Breast epithelium (tissue), 4 donors: ENCODE measurements at regions not wholly inside any gene's neighbourhood (a gene's known extent, or its start where the extent isn't known, plus 50 kb on each side); places are given as distances from the start of the nearest gene placed in this dataset.

Experiments
- DNase-seq, 2 donors: peaks; one replicate each; pipeline ENCODE4 v3.0.0-alpha.2; 2019; ENCODE audit warnings: low spot score in 2 of 2
- H3K27ac ChIP-seq, 2 donors: fragments of 200-600 bp; sonication (generic) in 1 of 2; one replicate each; pipeline ENCODE4 v1.5.1; 2016 to 2019; ENCODE audit warnings: mild to moderate bottlenecking in 1 of 2
- H3K27me3 ChIP-seq, 2 donors: fragments of 200-600 bp; sonication (generic) in 1 of 2; one replicate each; pipeline versions ENCODE4 v1.5.1 to v1.6.0; 2017 to 2019; ENCODE audit warnings: control low read depth in 1 of 2, mild to moderate bottlenecking in 1 of 2
- H3K36me3 ChIP-seq: fragments of 200-600 bp; one replicate; pipeline ENCODE4 v1.5.1; 2019
- H3K4me1 ChIP-seq, 2 donors: fragments of 200-600 bp; sonication (generic); one replicate each; pipeline ENCODE4 v1.5.1; 2016 to 2019; ENCODE audit warnings: control low read depth in 1 of 2
- H3K4me3 ChIP-seq, 3 donors: fragments of 200-600 bp; sonication (generic); 1 replicate in 2 of 3; 2 replicates in 1 of 3; pipeline ENCODE4 v1.5.1; 2016 to 2019; ENCODE audit warnings: mild to moderate bottlenecking in 3 of 3, moderate library complexity in 2 of 3
- H3K9me3 ChIP-seq, 2 donors: fragments of 200-600 bp; sonication (generic) in 1 of 2; one replicate each; pipeline ENCODE4 v1.5.1; 2016 to 2019; ENCODE audit warnings: control low read depth in 1 of 2
- POLR2A ChIP-seq: fragments of 450-650 bp; IDR thresholded peaks from one replicate; pipeline ENCODE4 v1.6.1; 2016; ENCODE audit warnings: antibody characterized with exemption, mild to moderate bottlenecking, moderate library complexity
- POLR2AphosphoS5 ChIP-seq, 3 donors: sonication (generic); formaldehyde crosslinking; IDR thresholded peaks; one replicate each; pipeline ENCODE4 v1.6.1; 2017; ENCODE audit warnings: antibody characterized with exemption in 3 of 3
- intact Hi-C: fragments of 100-400 bp; cut with DNase I; formaldehyde crosslinking; loops from one replicate; pipeline ENCODE4 v1.15.1; 2023; ENCODE audit warnings: low total_unique reads
- TF ChIP-seq, protein P1 (sequence below), 3 donors: fragments of 450-650 bp; IDR thresholded peaks; one replicate each; pipeline ENCODE4 v1.5.1; 2016 to 2017; ENCODE audit warnings: antibody characterized with exemption in 3 of 3, mild to moderate bottlenecking in 3 of 3, moderate library complexity in 3 of 3

DNA sequence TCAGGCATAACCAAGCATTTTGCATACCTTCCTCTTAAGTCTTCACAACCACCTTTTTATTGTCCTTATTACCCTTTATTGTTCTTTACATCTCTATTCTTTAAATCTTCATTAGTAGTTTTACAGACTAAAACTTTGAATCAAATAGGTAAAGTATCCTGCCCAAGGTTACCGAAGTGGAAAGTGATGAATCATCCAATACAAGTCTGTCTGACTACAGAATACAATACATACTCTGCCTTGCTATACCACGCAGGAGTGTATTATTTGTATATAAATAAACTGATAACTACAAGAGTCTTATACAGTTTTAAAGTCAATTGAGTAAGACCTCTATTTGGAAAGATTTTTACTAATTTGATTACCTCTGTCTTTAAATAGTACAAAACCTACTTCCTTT lies 196.0 kb downstream of the ZEB2 start:
- TF ChIP-seq POLR2A = no peak
- TF ChIP-seq, protein P1, sequence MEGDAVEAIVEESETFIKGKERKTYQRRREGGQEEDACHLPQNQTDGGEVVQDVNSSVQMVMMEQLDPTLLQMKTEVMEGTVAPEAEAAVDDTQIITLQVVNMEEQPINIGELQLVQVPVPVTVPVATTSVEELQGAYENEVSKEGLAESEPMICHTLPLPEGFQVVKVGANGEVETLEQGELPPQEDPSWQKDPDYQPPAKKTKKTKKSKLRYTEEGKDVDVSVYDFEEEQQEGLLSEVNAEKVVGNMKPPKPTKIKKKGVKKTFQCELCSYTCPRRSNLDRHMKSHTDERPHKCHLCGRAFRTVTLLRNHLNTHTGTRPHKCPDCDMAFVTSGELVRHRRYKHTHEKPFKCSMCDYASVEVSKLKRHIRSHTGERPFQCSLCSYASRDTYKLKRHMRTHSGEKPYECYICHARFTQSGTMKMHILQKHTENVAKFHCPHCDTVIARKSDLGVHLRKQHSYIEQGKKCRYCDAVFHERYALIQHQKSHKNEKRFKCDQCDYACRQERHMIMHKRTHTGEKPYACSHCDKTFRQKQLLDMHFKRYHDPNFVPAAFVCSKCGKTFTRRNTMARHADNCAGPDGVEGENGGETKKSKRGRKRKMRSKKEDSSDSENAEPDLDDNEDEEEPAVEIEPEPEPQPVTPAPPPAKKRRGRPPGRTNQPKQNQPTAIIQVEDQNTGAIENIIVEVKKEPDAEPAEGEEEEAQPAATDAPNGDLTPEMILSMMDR (IDR thresholded peaks at IDR 0.05) = no peak
- TF ChIP-seq POLR2AphosphoS5 (IDR thresholded peaks at IDR 0.05) = no peak
- no peaks in the 10 kb centered on the region for H3K36me3 ChIP-seq

DNA sequence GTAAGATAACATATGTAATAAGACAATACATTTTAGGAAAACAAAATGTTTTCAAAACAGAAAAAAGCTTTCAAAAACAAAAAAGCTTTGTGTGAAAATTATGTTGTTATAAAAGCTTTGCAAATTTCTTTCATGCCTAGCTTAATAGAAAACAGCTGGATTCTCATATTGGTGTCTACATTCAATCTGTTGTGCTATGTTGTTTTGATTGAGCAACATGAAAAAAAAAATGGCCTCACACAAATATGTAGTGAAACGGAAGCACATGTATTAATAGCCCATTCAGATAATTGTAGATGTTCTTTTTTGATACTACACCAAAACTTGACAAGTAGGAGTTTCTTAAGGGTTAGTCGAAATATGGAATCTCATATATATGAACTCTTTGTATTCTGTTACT lies 197.5 kb downstream of the ZEB2 start:
- no peak overlapping the region for H3K4me3 ChIP-seq
- intact Hi-C loops = no loop called here
- H3K36me3 ChIP-seq = no peaks in the 10 kb centered on the region
- TF ChIP-seq POLR2AphosphoS5 (IDR thresholded peaks at IDR 0.05) (no peak), POLR2A (no peak)
- TF ChIP-seq, protein P1 (IDR thresholded peaks at IDR 0.05) = no peak
- DNase-seq = no peak
- no peak overlapping the region for H3K27ac ChIP-seq
- H3K4me1 ChIP-seq = no peaks in the 10 kb centered on the region
- H3K9me3 ChIP-seq = no peaks in the 10 kb centered on the region
- H3K27me3 ChIP-seq = no peaks in the 10 kb centered on the region

More for the DNA sequence above, 196.0 kb downstream of the ZEB2 start:
- Histone ChIP-seq H3K27ac (no peak overlapping the region), H3K27me3 (no peaks in the 10 kb centered on the region), H3K9me3 (no peaks in the 10 kb centered on the region), H3K4me1 (no peaks in the 10 kb centered on the region), H3K4me3 (no peak overlapping the region)
- no peak for DNase-seq
- intact Hi-C loops = no loop called here

DNA sequence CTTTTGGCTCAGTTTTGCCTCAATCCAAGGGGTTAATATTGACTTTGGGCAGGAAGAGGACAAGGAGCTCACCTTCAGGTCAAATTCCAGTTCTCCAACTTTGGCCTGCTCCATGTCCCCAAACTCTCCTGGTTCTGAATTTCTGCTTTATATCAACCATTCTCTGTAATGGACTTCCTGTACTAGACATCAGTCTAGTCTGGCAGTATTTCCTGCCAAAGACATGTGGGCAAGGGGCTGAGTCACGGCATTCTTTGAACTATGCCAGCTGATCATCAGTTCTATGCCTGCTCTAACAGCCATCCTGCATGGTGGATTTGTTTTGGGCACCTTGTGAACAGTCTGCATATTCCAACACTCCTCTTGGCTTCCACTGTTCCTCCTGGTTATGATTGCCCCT lies 199.4 kb downstream of the ZEB2 start:
- DNase-seq = no peak
- Histone ChIP-seq H3K27me3 (no peaks in the 10 kb centered on the region), H3K36me3 (no peaks in the 10 kb centered on the region), H3K9me3 (no peaks in the 10 kb centered on the region), H3K27ac (no peak overlapping the region), H3K4me3 (no peak overlapping the region), H3K4me1 (no peaks in the 10 kb centered on the region)
- no peak for TF ChIP-seq POLR2A
- no peak for TF ChIP-seq POLR2AphosphoS5 (IDR thresholded peaks at IDR 0.05)
- TF ChIP-seq, protein P1 (IDR thresholded peaks at IDR 0.05) = no peak
- intact Hi-C loops = no loop called here

DNA sequence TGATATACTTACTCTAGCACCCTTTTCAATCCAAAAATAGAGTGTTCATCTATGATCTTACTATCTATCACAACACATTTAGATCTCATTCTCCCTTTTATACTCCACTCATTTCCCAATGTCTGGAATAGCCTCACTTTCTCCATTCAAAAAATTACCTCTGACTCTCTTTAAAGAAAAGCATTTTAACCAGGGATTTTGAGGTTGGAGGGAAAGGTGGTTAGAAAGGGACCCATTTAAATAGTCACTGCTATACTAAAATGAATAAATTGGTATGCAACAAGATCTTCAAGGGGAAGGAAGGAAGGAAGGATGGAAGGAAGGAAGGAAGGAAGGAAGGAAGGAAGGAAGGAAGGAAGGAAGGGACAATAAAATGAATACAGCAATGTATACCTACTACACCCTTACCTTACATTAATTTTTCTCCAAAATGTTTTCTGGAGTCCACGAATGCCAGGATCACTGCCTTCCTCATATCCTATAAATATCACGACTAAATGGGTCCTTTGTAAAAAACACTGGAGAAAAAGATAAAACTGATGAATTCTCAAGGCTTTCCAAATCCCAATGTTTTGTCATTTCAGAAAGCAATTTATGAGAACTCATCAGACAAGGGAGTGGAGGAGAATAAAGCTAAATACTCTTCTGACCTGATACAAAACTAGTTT lies 202.7 kb downstream of the ZEB2 start:
- Histone ChIP-seq H3K27ac (no peak overlapping the region), H3K36me3 (no peaks in the 10 kb centered on the region), H3K27me3 (no peaks in the 10 kb centered on the region), H3K9me3 (peaks cover 6% of the 10 kb centered on the region in 2 donors), H3K4me1 (no peaks in the 10 kb centered on the region), H3K4me3 (no peak overlapping the region)
- DNase-seq = no peak
- TF ChIP-seq, protein P1 (IDR thresholded peaks at IDR 0.05) = no peak
- TF ChIP-seq POLR2A (no peak), POLR2AphosphoS5 (IDR thresholded peaks at IDR 0.05) (no peak)
- intact Hi-C loops = no loop called here

DNA sequence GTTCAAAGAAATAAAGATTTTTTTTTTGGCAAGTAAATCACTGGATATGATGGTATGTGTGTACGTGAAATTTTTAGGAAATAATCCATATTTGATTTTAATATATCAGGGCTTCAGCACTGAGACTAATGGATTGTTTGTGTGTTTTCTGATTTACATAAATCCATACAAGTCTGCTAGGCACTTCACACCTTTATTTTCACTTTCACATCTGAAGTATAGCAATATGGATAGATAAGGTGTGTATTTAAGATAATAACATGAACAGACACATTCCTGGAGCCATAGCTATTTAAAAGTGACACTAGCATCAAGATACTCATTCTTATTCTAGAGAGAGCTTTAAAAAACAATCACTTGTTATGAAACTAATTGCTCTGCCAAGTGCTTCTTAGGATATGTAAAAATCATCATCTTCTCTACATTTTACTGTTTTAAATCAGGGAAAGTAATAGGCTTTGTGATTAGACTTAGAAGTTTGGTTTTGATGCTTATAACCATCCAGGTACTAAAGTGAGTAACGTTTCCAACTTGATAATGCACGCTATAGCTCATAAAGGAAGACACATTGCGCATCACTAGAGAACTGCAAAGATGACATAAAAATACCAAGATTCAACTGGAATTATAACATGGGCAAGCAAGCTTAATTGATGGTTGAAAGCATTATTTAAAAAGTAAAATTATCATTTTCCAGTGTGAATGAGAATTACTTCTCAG lies 208.9 kb downstream of the ZEB2 start:
- intact Hi-C loops = no loop called here
- H3K9me3 ChIP-seq = peaks cover 7 to 12% of the 10 kb centered on the region in 2 donors
- no peak overlapping the region for H3K4me3 ChIP-seq
- no peaks in the 10 kb centered on the region for H3K4me1 ChIP-seq
- TF ChIP-seq, protein P1 (IDR thresholded peaks at IDR 0.05) = no peak
- TF ChIP-seq POLR2A = no peak
- TF ChIP-seq POLR2AphosphoS5 (IDR thresholded peaks at IDR 0.05) = no peak
- no peaks in the 10 kb centered on the region for H3K27me3 ChIP-seq
- no peaks in the 10 kb centered on the region for H3K36me3 ChIP-seq
- H3K27ac ChIP-seq = no peak overlapping the region
- DNase-seq = no peak
